ENCODE measurements at regions not wholly inside any gene's neighbourhood (a gene's known extent, or its start where the extent isn't known, plus 50 kb on each side); places are given as distances from the start of the nearest gene placed in this dataset.

DNA sequence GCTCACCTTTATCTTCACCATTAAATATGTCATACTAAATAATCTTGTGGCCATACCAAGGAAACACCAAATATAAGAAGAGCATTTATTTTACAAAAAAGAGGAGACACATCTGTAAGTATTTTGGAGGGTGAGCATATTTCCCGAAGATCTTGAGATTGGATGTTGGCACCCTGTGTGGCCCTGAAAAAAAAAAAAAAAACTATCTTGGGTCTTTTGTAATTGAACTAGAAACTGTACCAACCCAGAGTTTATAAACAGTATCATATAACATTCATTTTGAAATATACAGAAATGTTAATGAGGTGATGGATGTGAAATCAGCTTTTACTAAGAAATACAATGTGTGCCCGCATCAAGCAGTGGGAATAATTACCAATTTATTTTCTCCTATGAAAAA is 104.0 kb upstream of the FRMD6 start:
- TF ChIP-seq EZH2phosphoT487 (IDR thresholded peaks at IDR 0.05; ENCODE audit: insufficient read depth, low read depth) = no peak
- TF ChIP-seq EZH2 (IDR thresholded peaks at IDR 0.05; ENCODE audit: insufficient read depth, poor library complexity, severe bottlenecking) = no peak
